LNCaP clone FGC (cell line): ENCODE measurements at regions not wholly inside any gene's neighbourhood (a gene's known extent, or its start where the extent isn't known, plus 50 kb on each side); places are given as distances from the start of the nearest gene placed in this dataset.

Experiments
- DNase-seq: peaks from one replicate; pipeline ENCODE4 v3.0.0-alpha.2; 2011; ENCODE audit warnings: low read depth
- H3K4me3 ChIP-seq: 2 replicates; pipeline ENCODE4 v1.5.1; 2011; ENCODE audit warnings: mild to moderate bottlenecking, low read depth, low read length, control low read depth
- CTCF ChIP-seq: IDR thresholded peaks from 2 replicates; pipeline ENCODE4 v1.5.1; 2012; ENCODE audit warnings: mild to moderate bottlenecking; ENCODE audit not compliant: control insufficient read depth, insufficient read depth; ENCODE audit errors: extremely low read depth

DNA sequence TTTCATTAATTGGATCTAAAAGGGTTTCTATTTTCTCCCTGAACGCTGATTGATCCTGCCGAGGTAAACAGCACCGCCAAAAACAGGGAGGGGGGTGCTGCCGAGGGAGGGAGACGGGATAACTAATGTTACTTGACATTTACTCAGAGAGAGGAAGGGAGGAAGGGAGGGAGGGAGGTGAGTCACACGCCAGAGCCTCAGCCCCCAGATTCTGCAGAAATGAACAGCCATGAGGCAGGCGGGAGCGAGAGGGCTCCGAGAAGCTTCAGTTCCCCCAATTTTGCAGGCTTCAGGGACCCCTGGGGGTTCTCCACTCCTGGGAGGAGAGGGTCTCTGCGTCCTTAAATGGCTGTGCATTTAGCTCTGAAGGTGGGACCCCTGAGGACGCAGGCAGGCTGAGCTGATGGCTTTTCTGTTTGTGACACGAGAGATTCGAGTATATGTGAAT is 59.1 kb upstream of the IER5L start:
- H3K4me3 ChIP-seq: no peak overlapping the region
- no peak for DNase-seq
- TF ChIP-seq CTCF: no peak

DNA sequence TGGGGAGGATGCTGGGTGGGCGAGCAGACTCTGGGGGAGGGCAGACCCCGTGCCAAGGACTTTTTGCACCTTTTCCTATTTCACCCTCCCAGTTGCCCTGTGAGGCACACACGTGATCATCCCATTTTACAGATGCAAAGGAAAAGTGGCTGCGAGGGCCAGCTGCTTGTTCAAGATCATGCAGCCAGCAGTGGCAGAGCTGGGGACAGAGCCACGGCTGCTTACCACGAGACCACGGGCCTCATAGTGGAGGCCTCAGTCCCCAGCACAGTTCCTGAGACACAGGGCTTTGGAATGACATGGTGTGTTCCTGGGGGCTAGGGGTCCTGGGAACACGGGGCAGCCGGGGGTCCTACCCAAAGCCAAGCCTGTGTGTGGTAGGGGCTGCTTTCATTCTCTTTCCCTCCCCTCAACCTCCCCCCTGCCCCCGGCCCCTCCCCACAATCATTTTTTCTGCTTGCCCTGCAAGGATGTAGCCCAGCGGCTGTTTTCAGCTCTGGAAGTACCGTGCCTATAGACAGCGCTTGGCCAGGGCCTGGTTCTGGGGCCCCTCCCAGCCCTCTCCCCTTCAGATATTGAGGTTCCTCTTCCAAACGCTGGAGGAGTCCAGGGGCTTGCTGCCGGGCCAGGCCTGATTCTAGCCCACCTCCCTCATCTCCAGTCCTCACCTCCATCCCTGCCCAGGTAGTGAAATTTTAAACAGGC is 58.5 kb upstream of the IER5L start:
- no peak for TF ChIP-seq CTCF
- DNase-seq: no peak
- H3K4me3 ChIP-seq: no peak overlapping the region

DNA sequence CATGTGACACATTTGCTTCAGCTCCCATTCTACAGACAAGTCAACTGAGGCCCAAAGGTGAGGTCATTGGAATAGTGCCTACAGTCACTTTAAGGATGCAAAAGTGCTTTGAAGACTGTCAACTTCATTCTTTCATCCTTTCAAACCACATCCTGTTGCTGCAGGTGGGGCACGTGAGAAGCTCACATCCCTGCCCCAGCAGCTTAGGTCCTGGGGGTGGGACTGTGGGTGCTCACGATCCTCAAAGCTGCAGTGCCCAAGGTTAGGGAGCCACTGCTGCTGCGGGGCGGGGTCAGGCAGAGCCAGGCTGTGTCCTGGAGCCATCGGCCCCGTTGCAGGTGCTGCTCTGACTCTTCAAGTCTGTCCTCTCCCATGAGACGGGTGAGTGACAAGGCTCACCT is 57.9 kb upstream of the IER5L start:
- no peak for TF ChIP-seq CTCF
- no peak for DNase-seq
- no peak overlapping the region for H3K4me3 ChIP-seq

GRCh38 chr9:129235041-129235930 is 57.2 kb upstream of the IER5L start:
- no peak for DNase-seq
- H3K4me3 ChIP-seq: no peak overlapping the region
- no peak for TF ChIP-seq CTCF

GRCh38 chr9:129234491-129234890 is 56.4 kb upstream of the IER5L start:
- TF ChIP-seq CTCF: no peak
- DNase-seq: no peak
- H3K4me3 ChIP-seq: no peak overlapping the region

- TF ChIP-seq CTCF: no peak
- no peak for DNase-seq
- H3K4me3 ChIP-seq: no peak overlapping the region
Measured at GRCh38 chr9:129232839-129233591, 55.0 kb upstream of the IER5L start.
